Smooth muscle cell (in vitro differentiated cells): ENCODE measurements at regions not wholly inside any gene's neighbourhood (a gene's known extent, or its start where the extent isn't known, plus 50 kb on each side); places are given as distances from the start of the nearest gene placed in this dataset.

Experiments
- DNase-seq: peaks from one replicate; lab custom pipeline; 2025; ENCODE audit not compliant: unreplicated experiment; lab: John Stamatoyannopoulos, UW
- H2AFZ ChIP-seq: fragments of 200-600 bp; sonication (generic); 2 replicates; pipeline ENCODE4 v1.6.0; 2016; ENCODE audit warnings: antibody characterized with exemption, low read depth, mild to moderate bottlenecking
- H3F3A ChIP-seq: fragments of 200-600 bp; sonication (generic); 2 replicates; pipeline ENCODE4 v1.6.0; 2017; ENCODE audit warnings: antibody characterized with exemption, low read depth
- H3K27ac ChIP-seq: fragments of 200-600 bp; sonication (generic); 2 replicates; pipeline ENCODE4 v1.5.1; 2016; ENCODE audit warnings: low read depth, mild to moderate bottlenecking
- H3K27me3 ChIP-seq: fragments of 200-600 bp; sonication (generic); 2 replicates; pipeline ENCODE4 v1.6.1; 2016; ENCODE audit warnings: low read depth, mild to moderate bottlenecking
- H3K36me3 ChIP-seq: fragments of 200-600 bp; sonication (generic); 2 replicates; pipeline ENCODE4 v1.5.1; 2016; ENCODE audit warnings: low read depth
- H3K4me1 ChIP-seq: fragments of 200-600 bp; sonication (generic); 2 replicates; pipeline ENCODE4 v1.5.1; 2016; ENCODE audit warnings: low read depth
- H3K4me2 ChIP-seq: fragments of 200-600 bp; sonication (generic); 2 replicates; pipeline ENCODE4 v1.6.0; 2016; ENCODE audit warnings: mild to moderate bottlenecking
- H3K4me3 ChIP-seq: fragments of 200-600 bp; sonication (generic); 2 replicates; pipeline ENCODE4 v1.5.1; 2016; ENCODE audit warnings: mild to moderate bottlenecking
- H3K79me2 ChIP-seq: fragments of 200-600 bp; sonication (generic); 2 replicates; pipeline ENCODE4 v1.6.0; 2016; ENCODE audit warnings: low read depth, mild to moderate bottlenecking
- H3K9ac ChIP-seq: fragments of 200-600 bp; sonication (generic); 2 replicates; pipeline ENCODE4 v1.6.0; 2016; ENCODE audit warnings: low read depth
- H3K9me3 ChIP-seq: fragments of 200-600 bp; sonication (generic); replicated peaks from 2 replicates; pipeline ENCODE4 v1.5.1; 2016; ENCODE audit warnings: low read depth
- H4K20me1 ChIP-seq: fragments of 200-600 bp; sonication (generic); 2 replicates; pipeline ENCODE4 v1.6.0; 2016; ENCODE audit warnings: low read depth
- WGBS: methylation state at CpG from one replicate; pipeline ENCODE4 v1.1.7; 2016; ENCODE audit warnings: low lambda C conversion rate; 5-methylcytosine and 5-hydroxymethylcytosine counted together
- TF ChIP-seq, protein P1 (sequence below): fragments of 200-600 bp; sonication (generic); IDR thresholded peaks from 2 replicates; pipeline ENCODE4 v1.5.1; 2017; ENCODE audit warnings: borderline replicate concordance, mild to moderate bottlenecking, antibody characterized with exemption; ENCODE audit not compliant: insufficient read depth, poor library complexity, severe bottlenecking

DNA sequence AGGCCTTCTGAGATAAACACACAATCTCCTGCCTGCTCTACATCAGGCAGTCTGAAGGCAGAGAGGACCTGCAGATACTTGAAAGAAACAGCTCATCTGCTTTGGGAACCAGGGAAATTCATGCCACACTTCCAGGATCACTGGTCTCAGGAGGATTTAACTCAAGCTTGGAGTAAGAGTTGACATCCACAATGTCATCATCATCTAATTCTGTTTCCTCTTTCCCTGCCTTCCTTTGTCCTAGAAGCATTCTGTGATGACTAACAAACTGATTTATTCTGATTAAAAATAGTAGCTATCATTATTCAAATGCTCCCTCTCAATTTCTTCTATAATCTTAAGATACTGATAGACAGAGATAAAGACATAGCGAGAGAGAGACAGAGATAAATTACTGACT is 766.8 kb downstream of the BCL11A start:
- H2AFZ ChIP-seq, result no peak overlapping the region
- H3K36me3 ChIP-seq, result no peaks in the 10 kb centered on the region
- WGBS, result 76% methylated on average over 1 of the region's 1 CpG
- H3F3A ChIP-seq, result no peaks in the 10 kb centered on the region
- no peaks in the 10 kb centered on the region for H3K9me3 ChIP-seq
- H4K20me1 ChIP-seq, result no peaks in the 10 kb centered on the region
- TF ChIP-seq, protein P1, sequence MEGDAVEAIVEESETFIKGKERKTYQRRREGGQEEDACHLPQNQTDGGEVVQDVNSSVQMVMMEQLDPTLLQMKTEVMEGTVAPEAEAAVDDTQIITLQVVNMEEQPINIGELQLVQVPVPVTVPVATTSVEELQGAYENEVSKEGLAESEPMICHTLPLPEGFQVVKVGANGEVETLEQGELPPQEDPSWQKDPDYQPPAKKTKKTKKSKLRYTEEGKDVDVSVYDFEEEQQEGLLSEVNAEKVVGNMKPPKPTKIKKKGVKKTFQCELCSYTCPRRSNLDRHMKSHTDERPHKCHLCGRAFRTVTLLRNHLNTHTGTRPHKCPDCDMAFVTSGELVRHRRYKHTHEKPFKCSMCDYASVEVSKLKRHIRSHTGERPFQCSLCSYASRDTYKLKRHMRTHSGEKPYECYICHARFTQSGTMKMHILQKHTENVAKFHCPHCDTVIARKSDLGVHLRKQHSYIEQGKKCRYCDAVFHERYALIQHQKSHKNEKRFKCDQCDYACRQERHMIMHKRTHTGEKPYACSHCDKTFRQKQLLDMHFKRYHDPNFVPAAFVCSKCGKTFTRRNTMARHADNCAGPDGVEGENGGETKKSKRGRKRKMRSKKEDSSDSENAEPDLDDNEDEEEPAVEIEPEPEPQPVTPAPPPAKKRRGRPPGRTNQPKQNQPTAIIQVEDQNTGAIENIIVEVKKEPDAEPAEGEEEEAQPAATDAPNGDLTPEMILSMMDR, result no peak
- no peak overlapping the region for H3K4me3 ChIP-seq
- DNase-seq, result no peak
- H3K4me2 ChIP-seq, result no peak overlapping the region
- no peaks in the 10 kb centered on the region for H3K27me3 ChIP-seq
- H3K27ac ChIP-seq, result no peak overlapping the region
- H3K4me1 ChIP-seq, result no peaks in the 10 kb centered on the region
- no peak overlapping the region for H3K9ac ChIP-seq
- no peaks in the 10 kb centered on the region for H3K79me2 ChIP-seq

DNA sequence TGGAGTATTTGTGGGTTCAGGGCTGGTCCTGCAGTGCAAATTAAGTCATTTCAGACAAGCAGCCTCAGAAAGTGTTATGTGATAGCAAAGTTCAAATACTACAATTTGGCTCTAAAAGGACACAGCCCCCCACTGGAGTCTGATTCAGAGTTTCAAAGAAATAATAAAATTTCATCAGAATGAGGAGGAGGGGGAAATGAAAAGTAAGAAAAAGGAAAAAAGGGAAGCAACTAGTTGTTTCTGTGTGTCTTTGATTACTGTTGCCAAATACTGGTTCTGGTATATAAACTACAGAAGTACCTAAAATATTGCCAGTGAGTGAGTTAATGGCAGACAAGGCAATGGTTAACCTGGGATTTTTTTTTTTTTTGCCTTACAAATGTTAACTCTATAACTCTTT is 773.9 kb downstream of the BCL11A start:
- Histone ChIP-seq H3K36me3 (no peaks in the 10 kb centered on the region), H3K9me3 (no peaks in the 10 kb centered on the region), H4K20me1 (no peaks in the 10 kb centered on the region), H3F3A (no peaks in the 10 kb centered on the region), H3K4me3 (no peak overlapping the region), H3K27me3 (no peaks in the 10 kb centered on the region), H3K4me2 (no peak overlapping the region), H3K79me2 (no peaks in the 10 kb centered on the region), H3K9ac (no peak overlapping the region), H3K27ac (no peak overlapping the region), H3K4me1 (no peaks in the 10 kb centered on the region), H2AFZ (no peak overlapping the region)
- TF ChIP-seq, protein P1, result no peak
- DNase-seq, result no peak

DNA sequence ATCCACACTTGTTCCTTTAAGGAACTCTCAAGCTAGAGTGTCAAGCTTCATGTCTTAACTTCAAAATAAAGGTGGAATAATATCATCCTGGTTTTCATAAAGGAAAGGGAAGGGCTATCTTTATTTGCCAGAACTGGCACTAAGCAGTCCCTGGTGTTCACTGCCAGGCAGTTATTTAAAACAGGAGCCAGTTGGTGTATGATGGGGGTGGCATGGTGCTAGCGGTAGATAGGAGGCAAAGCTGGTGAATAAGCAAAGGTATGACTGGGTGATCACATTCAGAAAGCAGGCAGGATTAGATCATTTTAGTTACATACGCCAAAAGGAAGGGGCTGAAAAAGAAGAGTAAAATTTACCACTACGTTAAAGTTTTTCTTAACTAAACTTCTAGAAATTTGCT is 776.3 kb downstream of the BCL11A start:
- H3K36me3 ChIP-seq, result no peaks in the 10 kb centered on the region
- H3F3A ChIP-seq, result no peaks in the 10 kb centered on the region
- no peaks in the 10 kb centered on the region for H3K4me1 ChIP-seq
- 97% methylated on average over 3 of the region's 3 CpGs for WGBS
- no peaks in the 10 kb centered on the region for H3K9me3 ChIP-seq
- no peaks in the 10 kb centered on the region for H3K27me3 ChIP-seq
- no peak overlapping the region for H2AFZ ChIP-seq
- H3K27ac ChIP-seq, result no peak overlapping the region
- no peaks in the 10 kb centered on the region for H3K79me2 ChIP-seq
- no peak for DNase-seq
- TF ChIP-seq, protein P1, result no peak
- H3K4me2 ChIP-seq, result no peak overlapping the region
- H4K20me1 ChIP-seq, result no peaks in the 10 kb centered on the region
- H3K4me3 ChIP-seq, result no peak overlapping the region
- no peak overlapping the region for H3K9ac ChIP-seq

DNA sequence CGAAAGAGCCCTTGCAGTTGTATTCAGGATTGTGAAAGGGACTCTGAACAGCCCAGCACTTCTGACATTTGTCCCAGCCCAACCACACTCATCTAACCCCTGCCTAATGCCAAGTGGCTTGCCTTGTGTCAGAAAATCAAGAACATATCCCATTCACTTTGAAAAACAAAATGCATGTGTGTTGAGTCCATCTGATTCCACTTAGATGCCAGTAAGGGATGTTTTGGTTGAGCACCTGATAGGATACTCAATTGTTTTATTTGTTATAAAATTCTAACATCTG is 776.8 kb downstream of the BCL11A start:
- WGBS, result 97% methylated on average over 1 of the region's 1 CpG
- Histone ChIP-seq H3K9me3 (no peaks in the 10 kb centered on the region), H3K36me3 (no peaks in the 10 kb centered on the region), H3K4me1 (no peaks in the 10 kb centered on the region), H3K4me2 (no peak overlapping the region), H3K9ac (no peak overlapping the region), H3K27me3 (no peaks in the 10 kb centered on the region), H3K4me3 (no peak overlapping the region), H3K27ac (no peak overlapping the region), H3F3A (no peaks in the 10 kb centered on the region), H2AFZ (no peak overlapping the region), H3K79me2 (no peaks in the 10 kb centered on the region), H4K20me1 (no peaks in the 10 kb centered on the region)
- no peak for DNase-seq
- TF ChIP-seq, protein P1, result no peak
